Hepatocyte (in vitro differentiated cells): ENCODE measurements at regions not wholly inside any gene's neighbourhood (a gene's known extent, or its start where the extent isn't known, plus 50 kb on each side); places are given as distances from the start of the nearest gene placed in this dataset.

ENCODE experiments used
- DNase-seq: peaks from one replicate; pipeline ENCODE4 v3.0.0-alpha.2; 2016; ENCODE audit warnings: low spot score
- H2AFZ ChIP-seq: fragments of 200-600 bp; sonication (generic); 2 replicates; pipeline ENCODE4 v1.6.0; 2016; ENCODE audit warnings: antibody characterized with exemption, mild to moderate bottlenecking
- H3K27ac ChIP-seq: fragments of 200-600 bp; sonication (generic); 2 replicates; pipeline ENCODE4 v1.5.1; 2016; ENCODE audit warnings: mild to moderate bottlenecking
- H3K27me3 ChIP-seq: fragments of 200-600 bp; sonication (generic); 2 replicates; pipeline ENCODE4 v1.6.1; 2016
- H3K36me3 ChIP-seq: fragments of 200-600 bp; sonication (generic); replicated peaks from 2 replicates; pipeline ENCODE4 v1.5.1; 2016; ENCODE audit warnings: low read depth; ENCODE audit not compliant: insufficient read depth
- H3K4me1 ChIP-seq: fragments of 200-600 bp; sonication (generic); 2 replicates; pipeline ENCODE4 v1.5.1; 2016; ENCODE audit warnings: mild to moderate bottlenecking, moderate library complexity; ENCODE audit not compliant: insufficient read depth
- H3K4me2 ChIP-seq: fragments of 200-600 bp; sonication (generic); 2 replicates; pipeline ENCODE4 v1.6.0; 2016
- H3K4me3 ChIP-seq: fragments of 200-600 bp; sonication (generic); 2 replicates; pipeline ENCODE4 v1.5.1; 2016; ENCODE audit warnings: mild to moderate bottlenecking
- H3K79me2 ChIP-seq: fragments of 200-600 bp; sonication (generic); 2 replicates; pipeline ENCODE4 v1.6.0; 2017; ENCODE audit warnings: mild to moderate bottlenecking
- H3K9me2 ChIP-seq: fragments of 200-600 bp; sonication (generic); replicated peaks from 2 replicates; pipeline ENCODE4 v1.6.0; 2017; ENCODE audit warnings: mild to moderate bottlenecking; ENCODE audit not compliant: insufficient read depth
- H3K9me3 ChIP-seq: fragments of 200-600 bp; sonication (generic); 2 replicates; pipeline ENCODE4 v1.5.1; 2016; ENCODE audit warnings: low read depth, mild to moderate bottlenecking
- H4K20me1 ChIP-seq: fragments of 200-600 bp; sonication (generic); 2 replicates; pipeline ENCODE4 v1.6.0; 2016; ENCODE audit warnings: mild to moderate bottlenecking; ENCODE audit not compliant: insufficient read depth, poor library complexity, severe bottlenecking
- CTCF ChIP-seq: fragments of 200-600 bp; sonication (generic); IDR thresholded peaks from 2 replicates; pipeline ENCODE4 v1.5.1; 2016; ENCODE audit warnings: antibody characterized with exemption, mild to moderate bottlenecking; ENCODE audit not compliant: poor library complexity
- EZH2 ChIP-seq: fragments of 200-600 bp; sonication (generic); IDR thresholded peaks from 2 replicates; pipeline ENCODE4 v1.6.1; 2016; ENCODE audit warnings: antibody characterized with exemption, mild to moderate bottlenecking, borderline replicate concordance
- EZH2phosphoT487 ChIP-seq: fragments of 200-600 bp; sonication (generic); IDR thresholded peaks from one replicate; pipeline ENCODE4 v1.6.1; 2018; ENCODE audit warnings: antibody characterized with exemption, mild to moderate bottlenecking, low read depth, moderate library complexity; ENCODE audit not compliant: unreplicated experiment, severe bottlenecking
- WGBS: methylation state at CpG from one replicate; pipeline ENCODE4 v1.1.6; 2016; ENCODE audit warnings: low lambda C conversion rate; ENCODE audit errors: missing lambda C conversion rate; 5-methylcytosine and 5-hydroxymethylcytosine counted together

GRCh38 chr3:76367281-76367680 lies 581.9 kb upstream of the ZNF717 start:
- no peaks in the 10 kb centered on the region for H3K9me2 ChIP-seq
- H3K4me2 ChIP-seq, result no peak overlapping the region
- 70% methylated on average over 2 of the region's 2 CpGs for WGBS
- H3K9me3 ChIP-seq, result no peaks in the 10 kb centered on the region
- no peak for DNase-seq
- TF ChIP-seq CTCF (no peak), EZH2 (no peak), EZH2phosphoT487 (no peak)
- H3K27me3 ChIP-seq, result no peaks in the 10 kb centered on the region
- no peaks in the 10 kb centered on the region for H4K20me1 ChIP-seq
- H3K79me2 ChIP-seq, result no peaks in the 10 kb centered on the region
- H2AFZ ChIP-seq, result no peak overlapping the region
- no peak overlapping the region for H3K4me3 ChIP-seq
- H3K36me3 ChIP-seq, result no peaks in the 10 kb centered on the region
- no peak overlapping the region for H3K27ac ChIP-seq
- no peaks in the 10 kb centered on the region for H3K4me1 ChIP-seq

- H3K4me3 ChIP-seq, result no peak overlapping the region
- no peak for TF ChIP-seq EZH2phosphoT487
- TF ChIP-seq EZH2, result no peak
- no peak for TF ChIP-seq CTCF
- no peak overlapping the region for H2AFZ ChIP-seq
- H3K27ac ChIP-seq, result no peak overlapping the region
- peak; percentile 10 for DNase-seq
- H3K4me1 ChIP-seq, result no peaks in the 10 kb centered on the region
- H3K9me2 ChIP-seq, result no peaks in the 10 kb centered on the region
- H3K4me2 ChIP-seq, result no peak overlapping the region
- whole genome bisulfite sequencing, result 77% methylated on average over 5 of the region's 5 CpGs
- no peaks in the 10 kb centered on the region for H3K9me3 ChIP-seq
- no peaks in the 10 kb centered on the region for H3K79me2 ChIP-seq
- no peaks in the 10 kb centered on the region for H3K27me3 ChIP-seq
- H3K36me3 ChIP-seq, result no peaks in the 10 kb centered on the region
- no peaks in the 10 kb centered on the region for H4K20me1 ChIP-seq
These were observed 583.8 kb upstream of the ZNF717 start for GRCh38 chr3:76369170-76369569.

GRCh38 chr3:76370749-76371520 lies 585.6 kb upstream of the ZNF717 start:
- Histone ChIP-seq H3K4me2 (no peak overlapping the region), H3K4me3 (no peak overlapping the region), H3K9me3 (no peaks in the 10 kb centered on the region), H3K9me2 (no peaks in the 10 kb centered on the region), H3K4me1 (no peaks in the 10 kb centered on the region), H2AFZ (no peak overlapping the region), H3K27me3 (no peaks in the 10 kb centered on the region), H4K20me1 (no peaks in the 10 kb centered on the region), H3K36me3 (no peaks in the 10 kb centered on the region), H3K79me2 (no peaks in the 10 kb centered on the region), H3K27ac (no peak overlapping the region)
- 78% methylated on average over 4 of the region's 4 CpGs for WGBS
- TF ChIP-seq CTCF, result no peak
- TF ChIP-seq EZH2phosphoT487, result no peak
- TF ChIP-seq EZH2, result no peak
- DNase-seq, result no peak
